NCI-H187 treated with DMSO at 0.1 percent for 48 hours (cell line): ENCODE measurements at regions not wholly inside any gene's neighbourhood (a gene's known extent, or its start where the extent isn't known, plus 50 kb on each side); places are given as distances from the start of the nearest gene placed in this dataset.
"Not testable (repeated sequence)": the region's sequence is repeated elsewhere in the genome, so short reads cannot be mapped to it uniquely, and the experiment has no call there.

Experiments used
- DNase-seq: peaks from one replicate; lab custom pipeline; 2025; lab: John Stamatoyannopoulos, UW

GRCh38 chr5:100017520-100018262 lies 517.5 kb upstream of the FAM174A start:
- DNase-seq: no peak

GRCh38 chr5:100013305-100013704 lies 521.9 kb upstream of the FAM174A start:
- not testable (repeated sequence) for DNase-seq

GRCh38 chr5:100011160-100011559 lies 524.0 kb upstream of the FAM174A start:
- DNase-seq: not testable (repeated sequence)

- no peak for DNase-seq
Measured at GRCh38 chr5:100004969-100005368, 530.2 kb upstream of the FAM174A start.

GRCh38 chr5:99998319-99998718 lies 536.9 kb upstream of the FAM174A start:
- DNase-seq: no peak

GRCh38 chr5:99995407-99995806 lies 539.8 kb upstream of the FAM174A start:
- DNase-seq: no peak

- no peak for DNase-seq
Measured at GRCh38 chr5:99973779-99974178, 561.4 kb upstream of the FAM174A start.

GRCh38 chr5:99955962-99956361 lies 579.2 kb upstream of the FAM174A start:
- DNase-seq: no peak

GRCh38 chr5:99955006-99955405 lies 580.2 kb upstream of the FAM174A start:
- no peak for DNase-seq

- DNase-seq: no peak
Measured at GRCh38 chr5:99949969-99950524, 585.1 kb upstream of the FAM174A start.

GRCh38 chr5:99949361-99949760 lies 585.8 kb upstream of the FAM174A start:
- DNase-seq: no peak

GRCh38 chr5:99948850-99949249 lies 586.3 kb upstream of the FAM174A start:
- DNase-seq: no peak

- DNase-seq: no peak
Measured at GRCh38 chr5:99945478-99946442, 589.4 kb upstream of the FAM174A start.

- no peak for DNase-seq
Measured at GRCh38 chr5:99940540-99940939, 594.6 kb upstream of the FAM174A start.

- DNase-seq: no peak
Measured at GRCh38 chr5:99936911-99937310, 598.3 kb upstream of the FAM174A start.

GRCh38 chr5:99929806-99930135 lies 605.4 kb upstream of the FAM174A start:
- no peak for DNase-seq

GRCh38 chr5:99929067-99929805 lies 605.9 kb upstream of the FAM174A start:
- DNase-seq: no peak

- DNase-seq: no peak
Measured at GRCh38 chr5:99928490-99928889, 606.7 kb upstream of the FAM174A start.

- no peak for DNase-seq
Measured at GRCh38 chr5:99926463-99926862, 608.7 kb upstream of the FAM174A start.

- no peak for DNase-seq
Measured at GRCh38 chr5:99922386-99922785, 612.8 kb upstream of the FAM174A start.

- no peak for DNase-seq
Measured at GRCh38 chr5:99911971-99912370, 623.2 kb upstream of the FAM174A start.

GRCh38 chr5:99906776-99907175 lies 628.4 kb upstream of the FAM174A start:
- DNase-seq: no peak
